Neural progenitor cell (in vitro differentiated cells): ENCODE measurements at regions not wholly inside any gene's neighbourhood (a gene's known extent, or its start where the extent isn't known, plus 50 kb on each side); places are given as distances from the start of the nearest gene placed in this dataset.

Experiments
- DNase-seq: peaks from one replicate; pipeline ENCODE4 v3.0.0-alpha.2; 2016; ENCODE audit warnings: low spot score
- H2AFZ ChIP-seq: fragments of 200-600 bp; sonication (generic); replicated peaks from 2 replicates; pipeline ENCODE4 v1.6.1; 2016; ENCODE audit warnings: antibody characterized with exemption
- H3F3A ChIP-seq: fragments of 200-600 bp; sonication (generic); 2 replicates; pipeline ENCODE4 v1.6.1; 2016; ENCODE audit warnings: antibody characterized with exemption, low read depth
- H3K27ac ChIP-seq: fragments of 200-600 bp; sonication (generic); 2 replicates; pipeline ENCODE4 v1.5.1; 2016; ENCODE audit warnings: mild to moderate bottlenecking
- H3K27me3 ChIP-seq: fragments of 200-600 bp; sonication (generic); 2 replicates; pipeline ENCODE4 v1.6.1; 2016; ENCODE audit warnings: mild to moderate bottlenecking, moderate library complexity
- H3K36me3 ChIP-seq: fragments of 200-600 bp; sonication (generic); 2 replicates; pipeline ENCODE4 v1.5.1; 2016
- H3K4me1 ChIP-seq: fragments of 200-600 bp; sonication (generic); 2 replicates; pipeline ENCODE4 v1.6.1; 2016; ENCODE audit warnings: mixed run types
- H3K4me2 ChIP-seq: fragments of 200-600 bp; sonication (generic); 2 replicates; pipeline ENCODE4 v1.6.1; 2016
- H3K4me3 ChIP-seq: fragments of 200-600 bp; sonication (generic); 2 replicates; pipeline ENCODE4 v1.5.1; 2016
- H3K79me2 ChIP-seq: fragments of 200-600 bp; sonication (generic); 2 replicates; pipeline ENCODE4 v1.6.1; 2016; ENCODE audit warnings: low read depth
- H3K9ac ChIP-seq: fragments of 200-600 bp; sonication (generic); 2 replicates; pipeline ENCODE4 v1.6.1; 2016
- H3K9me3 ChIP-seq: fragments of 200-600 bp; sonication (generic); 2 replicates; pipeline ENCODE4 v1.5.1; 2016; ENCODE audit warnings: low read depth
- H4K20me1 ChIP-seq: fragments of 200-600 bp; sonication (generic); 2 replicates; pipeline ENCODE4 v1.6.1; 2016; ENCODE audit warnings: low read depth
- H3K27ac Mint-ChIP-seq: 3 replicates; pipeline ENCODE4 v1.8.0; 2021; ENCODE audit warnings: mixed read lengths
- H3K27me3 Mint-ChIP-seq: 2 replicates; pipeline ENCODE4 v1.8.0; 2022; ENCODE audit warnings: low read depth, mild to moderate bottlenecking, inconsistent platforms, moderate library complexity, mixed read lengths; ENCODE audit not compliant: insufficient read depth
- H3K36me3 Mint-ChIP-seq: 3 replicates; pipeline ENCODE4 v1.8.0; 2021; ENCODE audit warnings: mixed read lengths
- H3K4me1 Mint-ChIP-seq: 3 replicates; pipeline ENCODE4 v1.8.0; 2021; ENCODE audit warnings: mixed read lengths
- H3K4me3 Mint-ChIP-seq: 3 replicates; pipeline ENCODE4 v1.8.0; 2021; ENCODE audit warnings: mild to moderate bottlenecking, moderate library complexity, mixed read lengths
- H3K9me3 Mint-ChIP-seq: 3 replicates; pipeline ENCODE4 v1.8.0; 2020; ENCODE audit warnings: mixed read lengths
- EZH2 ChIP-seq: fragments of 200-600 bp; sonication (generic); IDR thresholded peaks from 2 replicates; pipeline ENCODE4 v1.6.1; 2017; ENCODE audit warnings: antibody characterized with exemption, mild to moderate bottlenecking, moderate library complexity
- EZH2phosphoT487 ChIP-seq: fragments of 200-600 bp; sonication (generic); IDR thresholded peaks from 2 replicates; pipeline ENCODE4 v1.6.1; 2017; ENCODE audit warnings: antibody characterized with exemption
- TF ChIP-seq, protein P1 (sequence below): fragments of 200-600 bp; sonication (generic); IDR thresholded peaks from 2 replicates; pipeline ENCODE4 v1.5.1; 2017; ENCODE audit warnings: antibody characterized with exemption, mild to moderate bottlenecking

DNA sequence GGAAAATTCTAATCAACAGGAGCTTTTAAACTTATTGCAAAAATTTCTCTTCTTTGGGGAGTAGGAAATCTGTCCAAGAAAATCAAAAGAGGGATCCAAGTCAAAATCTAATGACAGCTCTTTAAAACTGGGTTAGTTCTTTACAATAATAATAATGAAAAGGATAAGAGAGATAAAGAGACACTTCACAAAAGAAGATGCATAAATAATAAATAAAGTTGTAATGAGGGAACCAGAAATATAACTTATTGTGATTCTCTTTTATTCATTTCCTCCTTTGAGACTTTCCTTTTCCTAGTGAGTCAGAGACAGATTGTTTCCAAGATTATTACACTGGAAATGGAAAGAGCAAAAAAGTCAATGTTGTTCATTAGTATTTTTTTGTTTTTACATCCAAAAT, 1029.3 kb downstream of the PCDH17 start:
- Histone ChIP-seq H3K79me2 (no peaks in the 10 kb centered on the region), H3K4me2 (no peak overlapping the region), H3K27me3 (no peaks in the 10 kb centered on the region), H3F3A (no peaks in the 10 kb centered on the region), H3K4me3 (no peak overlapping the region), H3K9ac (no peak overlapping the region), H2AFZ (no peak overlapping the region), H3K4me1 (no peaks in the 10 kb centered on the region), H3K27ac (no peak overlapping the region), H3K36me3 (no peaks in the 10 kb centered on the region), H4K20me1 (no peaks in the 10 kb centered on the region), H3K9me3 (no peaks in the 10 kb centered on the region)
- H3K27ac Mint-ChIP-seq, result no peak overlapping the region
- no peaks in the 10 kb centered on the region for H3K9me3 Mint-ChIP-seq
- no peak for TF ChIP-seq EZH2phosphoT487
- TF ChIP-seq, protein P1, sequence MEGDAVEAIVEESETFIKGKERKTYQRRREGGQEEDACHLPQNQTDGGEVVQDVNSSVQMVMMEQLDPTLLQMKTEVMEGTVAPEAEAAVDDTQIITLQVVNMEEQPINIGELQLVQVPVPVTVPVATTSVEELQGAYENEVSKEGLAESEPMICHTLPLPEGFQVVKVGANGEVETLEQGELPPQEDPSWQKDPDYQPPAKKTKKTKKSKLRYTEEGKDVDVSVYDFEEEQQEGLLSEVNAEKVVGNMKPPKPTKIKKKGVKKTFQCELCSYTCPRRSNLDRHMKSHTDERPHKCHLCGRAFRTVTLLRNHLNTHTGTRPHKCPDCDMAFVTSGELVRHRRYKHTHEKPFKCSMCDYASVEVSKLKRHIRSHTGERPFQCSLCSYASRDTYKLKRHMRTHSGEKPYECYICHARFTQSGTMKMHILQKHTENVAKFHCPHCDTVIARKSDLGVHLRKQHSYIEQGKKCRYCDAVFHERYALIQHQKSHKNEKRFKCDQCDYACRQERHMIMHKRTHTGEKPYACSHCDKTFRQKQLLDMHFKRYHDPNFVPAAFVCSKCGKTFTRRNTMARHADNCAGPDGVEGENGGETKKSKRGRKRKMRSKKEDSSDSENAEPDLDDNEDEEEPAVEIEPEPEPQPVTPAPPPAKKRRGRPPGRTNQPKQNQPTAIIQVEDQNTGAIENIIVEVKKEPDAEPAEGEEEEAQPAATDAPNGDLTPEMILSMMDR, result no peak
- TF ChIP-seq EZH2, result no peak
- H3K36me3 Mint-ChIP-seq, result no peaks in the 10 kb centered on the region
- DNase-seq, result no peak
- H3K4me3 Mint-ChIP-seq, result no peak overlapping the region
- no peaks in the 10 kb centered on the region for H3K4me1 Mint-ChIP-seq
- no peaks in the 10 kb centered on the region for H3K27me3 Mint-ChIP-seq

DNA sequence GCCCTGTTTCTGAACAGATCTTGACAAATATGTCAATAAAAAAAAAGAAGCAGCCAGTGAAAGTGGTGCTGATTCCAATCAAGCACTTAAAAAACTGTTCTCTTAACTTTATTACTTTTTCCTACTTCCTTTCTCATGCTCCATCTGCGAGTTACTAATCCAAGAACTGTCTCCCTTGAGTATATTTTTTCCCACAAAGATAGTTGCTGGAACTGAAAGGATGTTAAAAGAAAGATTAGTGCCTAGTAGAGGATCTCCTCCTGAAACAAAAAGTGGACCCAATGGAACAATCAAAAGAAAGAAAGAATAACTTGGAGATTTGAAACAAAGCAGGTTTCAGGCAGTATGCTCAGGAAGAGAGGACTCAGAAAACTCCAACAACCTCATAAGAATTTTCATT, 1034.8 kb downstream of the PCDH17 start:
- Histone ChIP-seq H3K9ac (no peak overlapping the region), H3K4me3 (no peak overlapping the region)
- TF ChIP-seq EZH2phosphoT487 (no peak), EZH2 (no peak)
- TF ChIP-seq, protein P1, result no peak

DNA sequence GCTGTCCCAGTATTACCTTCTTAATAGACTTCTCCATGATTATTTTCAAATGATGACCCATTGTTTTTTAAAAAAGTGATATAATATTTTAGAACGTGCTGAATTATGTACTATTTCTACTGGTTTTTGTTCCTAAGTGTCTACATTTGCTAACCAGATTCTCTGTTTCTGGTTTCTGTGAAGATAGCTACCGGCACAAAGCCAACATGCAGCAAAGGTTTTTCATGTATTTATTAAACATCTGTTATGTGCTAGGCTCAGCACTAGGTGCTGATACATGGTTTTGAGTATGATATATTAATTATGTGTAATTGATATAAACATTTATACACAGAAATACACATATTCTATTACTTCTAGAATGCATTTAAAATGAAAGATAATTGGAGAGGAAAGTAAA, 1035.6 kb downstream of the PCDH17 start:
- H3K36me3 Mint-ChIP-seq, result no peaks in the 10 kb centered on the region
- Histone ChIP-seq H3K4me1 (peaks cover 14% of the 10 kb centered on the region), H3K27me3 (no peaks in the 10 kb centered on the region), H3F3A (no peaks in the 10 kb centered on the region), H3K36me3 (no peaks in the 10 kb centered on the region), H2AFZ (peak overlapping the region; percentile 20), H3K9ac (no peak overlapping the region), H3K9me3 (no peaks in the 10 kb centered on the region), H4K20me1 (no peaks in the 10 kb centered on the region), H3K4me2 (no peak overlapping the region), H3K27ac (no peak overlapping the region), H3K4me3 (no peak overlapping the region), H3K79me2 (no peaks in the 10 kb centered on the region)
- DNase-seq, result no peak
- no peaks in the 10 kb centered on the region for H3K9me3 Mint-ChIP-seq
- H3K27ac Mint-ChIP-seq, result no peak overlapping the region
- H3K27me3 Mint-ChIP-seq, result no peaks in the 10 kb centered on the region
- no peak overlapping the region for H3K4me3 Mint-ChIP-seq
- H3K4me1 Mint-ChIP-seq, result no peaks in the 10 kb centered on the region
- TF ChIP-seq, protein P1, result no peak
- no peak for TF ChIP-seq EZH2phosphoT487
- TF ChIP-seq EZH2, result no peak

More for the DNA sequence above, 1034.8 kb downstream of the PCDH17 start:
- no peaks in the 10 kb centered on the region for H3K36me3 Mint-ChIP-seq
- H3K27ac Mint-ChIP-seq, result no peak overlapping the region
- Histone ChIP-seq H3K4me2 (peak overlapping the region; percentile 1), H3K79me2 (no peaks in the 10 kb centered on the region), H3K27me3 (no peaks in the 10 kb centered on the region), H3F3A (no peaks in the 10 kb centered on the region), H2AFZ (peak overlapping the region; percentile 20), H4K20me1 (no peaks in the 10 kb centered on the region), H3K9me3 (no peaks in the 10 kb centered on the region), H3K36me3 (no peaks in the 10 kb centered on the region), H3K27ac (peak overlapping the region; percentile 4), H3K4me1 (peaks cover 14% of the 10 kb centered on the region)
- no peaks in the 10 kb centered on the region for H3K27me3 Mint-ChIP-seq
- no peak for DNase-seq
- H3K4me1 Mint-ChIP-seq, result no peaks in the 10 kb centered on the region
- no peaks in the 10 kb centered on the region for H3K9me3 Mint-ChIP-seq
- H3K4me3 Mint-ChIP-seq, result no peak overlapping the region
